NOMO-1 treated with dmso at 0.1 percent for 144 hours (cell line): ENCODE measurements at regions not wholly inside any gene's neighbourhood (a gene's known extent, or its start where the extent isn't known, plus 50 kb on each side); places are given as distances from the start of the nearest gene placed in this dataset.
"Not testable (repeated sequence)": the region's sequence is repeated elsewhere in the genome, so short reads cannot be mapped to it uniquely, and the experiment has no call there.

ENCODE experiments used
- DNase-seq: peaks from one replicate; lab custom pipeline; 2025; ENCODE audit not compliant: unreplicated experiment; lab: John Stamatoyannopoulos, UW

- DNase-seq, result no peak
These were observed 73.0 kb upstream of the EPCAM start for GRCh38 chr2:47295981-47296635.

- no peak for DNase-seq
These were observed 73.8 kb upstream of the EPCAM start for GRCh38 chr2:47295131-47295980.

- DNase-seq, result no peak
These were observed 75.1 kb upstream of the EPCAM start for GRCh38 chr2:47293976-47294375.

- peak; percentile 48 for DNase-seq
These were observed 80.2 kb upstream of the EPCAM start for GRCh38 chr2:47288864-47289263.

- DNase-seq, result no peak
These were observed 85.5 kb upstream of the EPCAM start for GRCh38 chr2:47283659-47284058.

GRCh38 chr2:47282621-47283272, 86.4 kb upstream of the EPCAM start:
- DNase-seq, result no peak

GRCh38 chr2:47279525-47279924, 89.6 kb upstream of the EPCAM start:
- not testable (repeated sequence) for DNase-seq

- no peak for DNase-seq
These were observed 91.1 kb upstream of the EPCAM start for GRCh38 chr2:47277987-47278386.

GRCh38 chr2:47277187-47277586, 91.9 kb upstream of the EPCAM start:
- DNase-seq, result no peak

- DNase-seq, result no peak
These were observed 93.0 kb upstream of the EPCAM start for GRCh38 chr2:47276061-47276460.

GRCh38 chr2:47274054-47274782, 94.9 kb upstream of the EPCAM start:
- no peak for DNase-seq

GRCh38 chr2:47272905-47273758, 96.0 kb upstream of the EPCAM start:
- no peak for DNase-seq

GRCh38 chr2:47272031-47272864, 95.9 kb upstream of the CALM2 start:
- DNase-seq, result peak; percentile 45

- DNase-seq, result no peak
These were observed 95.0 kb upstream of the CALM2 start for GRCh38 chr2:47271054-47272000.

GRCh38 chr2:47270421-47270820, 94.1 kb upstream of the CALM2 start:
- DNase-seq, result no peak

- DNase-seq, result no peak
These were observed 93.3 kb upstream of the CALM2 start for GRCh38 chr2:47269316-47270232.

GRCh38 chr2:47267711-47268086, 91.4 kb upstream of the CALM2 start:
- DNase-seq, result no peak
